Loucy (cell line): ENCODE measurements at regions not wholly inside any gene's neighbourhood (a gene's known extent, or its start where the extent isn't known, plus 50 kb on each side); places are given as distances from the start of the nearest gene placed in this dataset.

Experiments used
- H2AFZ ChIP-seq: fragments of 200-600 bp; sonication (generic); 2 replicates; pipeline ENCODE4 v1.6.0; 2016; ENCODE audit warnings: antibody characterized with exemption, mild to moderate bottlenecking, low read length, moderate library complexity
- H3F3A ChIP-seq: fragments of 200-600 bp; 2 replicates; pipeline ENCODE4 v1.6.0; 2016; ENCODE audit warnings: antibody characterized with exemption, low read depth, mild to moderate bottlenecking
- H3K27me3 ChIP-seq: fragments of 200-600 bp; sonication (generic); 2 replicates; pipeline ENCODE4 v1.6.1; 2014; ENCODE audit warnings: low read length, mild to moderate bottlenecking; ENCODE audit not compliant: insufficient read depth, poor library complexity, severe bottlenecking
- H3K36me3 ChIP-seq: fragments of 200-600 bp; sonication (generic); 2 replicates; pipeline ENCODE4 v1.6.1; 2016; ENCODE audit warnings: low read length; ENCODE audit not compliant: insufficient read depth
- H3K4me1 ChIP-seq: fragments of 200-600 bp; sonication (generic); 2 replicates; pipeline ENCODE4 v1.5.1; 2014; ENCODE audit warnings: low read length, mild to moderate bottlenecking; ENCODE audit not compliant: insufficient read depth, poor library complexity, severe bottlenecking
- H3K4me2 ChIP-seq: fragments of 200-600 bp; sonication (generic); 2 replicates; pipeline ENCODE4 v1.6.0; 2014; ENCODE audit warnings: antibody characterized with exemption, low read length, low read depth, mild to moderate bottlenecking; ENCODE audit not compliant: poor library complexity, severe bottlenecking
- H3K4me3 ChIP-seq: fragments of 200-600 bp; sonication (generic); 2 replicates; pipeline ENCODE4 v1.5.1; 2014; ENCODE audit warnings: low read length, mild to moderate bottlenecking, mixed read lengths; ENCODE audit not compliant: poor library complexity, severe bottlenecking
- H3K79me2 ChIP-seq: fragments of 200-600 bp; sonication (generic); 2 replicates; pipeline ENCODE4 v1.6.1; 2014; ENCODE audit warnings: low read length; ENCODE audit not compliant: insufficient read depth
- H3K9ac ChIP-seq: fragments of 200-600 bp; sonication (generic); 2 replicates; pipeline ENCODE4 v1.6.0; 2014; ENCODE audit warnings: mild to moderate bottlenecking, low read depth, low read length, moderate library complexity; ENCODE audit not compliant: poor library complexity, severe bottlenecking
- H3K9me2 ChIP-seq: fragments of 200-600 bp; sonication (generic); replicated peaks from 2 replicates; pipeline ENCODE4 v1.6.1; 2016; ENCODE audit warnings: low read depth, low read length, mixed read lengths
- H3K9me3 ChIP-seq: fragments of 200-600 bp; sonication (generic); 2 replicates; pipeline ENCODE4 v1.6.1; 2014; ENCODE audit warnings: mild to moderate bottlenecking, antibody characterized with exemption, low read length, low read depth; ENCODE audit not compliant: insufficient read depth
- H4K20me1 ChIP-seq: fragments of 200-600 bp; sonication (generic); 2 replicates; pipeline ENCODE4 v1.6.0; 2014; ENCODE audit warnings: antibody characterized with exemption, low read length, mild to moderate bottlenecking; ENCODE audit not compliant: insufficient read depth, poor library complexity, severe bottlenecking
- EZH2phosphoT487 ChIP-seq: fragments of 200-600 bp; IDR thresholded peaks from 2 replicates; pipeline ENCODE4 v1.6.1; 2018; ENCODE audit warnings: antibody characterized with exemption, mild to moderate bottlenecking, moderate library complexity, borderline replicate concordance
- TF ChIP-seq, protein P1 (sequence below): fragments of 200-600 bp; sonication (generic); conservative IDR thresholded peaks from 2 replicates; pipeline ENCODE4 v1.5.1; 2014; ENCODE audit warnings: mild to moderate bottlenecking, antibody characterized with exemption, low read length

- Histone ChIP-seq H3K4me1 (no peaks in the 10 kb centered on the region), H3K9me3 (no peaks in the 10 kb centered on the region), H3K27me3 (no peaks in the 10 kb centered on the region), H3K4me2 (no peak overlapping the region), H3K4me3 (no peak overlapping the region), H3K36me3 (no peaks in the 10 kb centered on the region), H4K20me1 (no peaks in the 10 kb centered on the region), H3K9me2 (no peaks in the 10 kb centered on the region), H3K9ac (no peak overlapping the region), H3F3A (no peaks in the 10 kb centered on the region), H3K79me2 (no peaks in the 10 kb centered on the region), H2AFZ (no peak overlapping the region)
- TF ChIP-seq, protein P1, sequence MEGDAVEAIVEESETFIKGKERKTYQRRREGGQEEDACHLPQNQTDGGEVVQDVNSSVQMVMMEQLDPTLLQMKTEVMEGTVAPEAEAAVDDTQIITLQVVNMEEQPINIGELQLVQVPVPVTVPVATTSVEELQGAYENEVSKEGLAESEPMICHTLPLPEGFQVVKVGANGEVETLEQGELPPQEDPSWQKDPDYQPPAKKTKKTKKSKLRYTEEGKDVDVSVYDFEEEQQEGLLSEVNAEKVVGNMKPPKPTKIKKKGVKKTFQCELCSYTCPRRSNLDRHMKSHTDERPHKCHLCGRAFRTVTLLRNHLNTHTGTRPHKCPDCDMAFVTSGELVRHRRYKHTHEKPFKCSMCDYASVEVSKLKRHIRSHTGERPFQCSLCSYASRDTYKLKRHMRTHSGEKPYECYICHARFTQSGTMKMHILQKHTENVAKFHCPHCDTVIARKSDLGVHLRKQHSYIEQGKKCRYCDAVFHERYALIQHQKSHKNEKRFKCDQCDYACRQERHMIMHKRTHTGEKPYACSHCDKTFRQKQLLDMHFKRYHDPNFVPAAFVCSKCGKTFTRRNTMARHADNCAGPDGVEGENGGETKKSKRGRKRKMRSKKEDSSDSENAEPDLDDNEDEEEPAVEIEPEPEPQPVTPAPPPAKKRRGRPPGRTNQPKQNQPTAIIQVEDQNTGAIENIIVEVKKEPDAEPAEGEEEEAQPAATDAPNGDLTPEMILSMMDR = no peak
- no peak for TF ChIP-seq EZH2phosphoT487
Observed at GRCh38 chr3:104178680-104179079, 1188.0 kb upstream of the ALCAM start.

DNA sequence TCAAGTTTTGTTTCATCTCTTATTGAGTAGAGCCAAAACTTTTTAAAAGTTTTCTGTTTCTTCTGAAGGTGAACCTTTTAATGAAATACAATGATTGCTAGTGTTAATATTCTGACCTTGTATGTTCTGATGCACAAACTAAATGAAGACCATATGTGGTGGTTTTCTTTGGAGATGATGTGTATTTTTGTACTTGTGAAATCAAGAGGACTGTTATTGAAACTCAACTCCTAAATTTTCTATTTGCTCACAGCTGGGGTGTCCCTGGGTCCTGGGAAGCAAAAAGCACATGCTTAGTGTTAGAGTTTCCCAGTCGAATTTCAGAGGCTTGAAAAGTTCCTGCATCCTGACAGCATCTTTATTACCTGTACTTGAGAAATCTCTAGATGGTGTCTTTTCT is 1185.8 kb upstream of the ALCAM start:
- Histone ChIP-seq H3F3A (no peaks in the 10 kb centered on the region), H3K36me3 (no peaks in the 10 kb centered on the region), H3K27me3 (no peaks in the 10 kb centered on the region), H4K20me1 (no peaks in the 10 kb centered on the region), H3K79me2 (no peaks in the 10 kb centered on the region), H3K9me3 (no peaks in the 10 kb centered on the region), H3K4me3 (no peak overlapping the region), H3K9ac (no peak overlapping the region), H3K4me1 (no peaks in the 10 kb centered on the region), H3K9me2 (no peaks in the 10 kb centered on the region), H3K4me2 (no peak overlapping the region), H2AFZ (no peak overlapping the region)
- TF ChIP-seq, protein P1 = no peak
- TF ChIP-seq EZH2phosphoT487 = no peak

DNA sequence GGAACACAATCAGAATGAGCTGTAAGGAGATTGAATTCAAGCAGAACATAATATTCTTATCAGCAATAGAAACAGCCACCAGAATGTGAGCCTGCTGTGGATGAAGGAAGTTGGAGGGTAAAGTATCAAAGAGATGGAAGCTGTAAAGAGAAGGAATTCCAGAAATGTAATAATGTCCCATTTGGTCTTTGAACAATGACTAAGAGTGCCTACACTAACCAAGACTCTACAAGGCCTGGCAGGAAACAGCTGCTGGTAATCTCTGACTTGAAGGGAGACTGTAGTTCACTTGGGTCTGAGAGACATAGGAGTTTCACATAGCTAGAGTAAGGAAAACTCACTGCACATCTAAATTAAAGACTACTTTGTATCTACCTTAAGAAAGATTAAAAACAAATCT is 1176.0 kb upstream of the ALCAM start:
- Histone ChIP-seq H3K4me2 (no peak overlapping the region), H3F3A (no peaks in the 10 kb centered on the region), H3K27me3 (no peaks in the 10 kb centered on the region), H3K9me2 (no peaks in the 10 kb centered on the region), H2AFZ (no peak overlapping the region), H3K79me2 (no peaks in the 10 kb centered on the region), H3K9ac (no peak overlapping the region), H3K4me1 (no peaks in the 10 kb centered on the region), H4K20me1 (no peaks in the 10 kb centered on the region), H3K9me3 (no peaks in the 10 kb centered on the region), H3K36me3 (no peaks in the 10 kb centered on the region), H3K4me3 (no peak overlapping the region)
- no peak for TF ChIP-seq EZH2phosphoT487
- TF ChIP-seq, protein P1 = no peak
